SW 1271 (cell line): ENCODE measurements at regions not wholly inside any gene's neighbourhood (a gene's known extent, or its start where the extent isn't known, plus 50 kb on each side); places are given as distances from the start of the nearest gene placed in this dataset.
A peak's percentile ranks its signal among the peaks of the same experiment; 100 is the strongest.
"Not testable (repeated sequence)": the region's sequence is repeated elsewhere in the genome, so short reads cannot be mapped to it uniquely, and the experiment has no call there.

Experiments
- DNase-seq, 2 experiments: peaks; one replicate each; lab custom pipeline; 2025; lab: John Stamatoyannopoulos, UW

DNA sequence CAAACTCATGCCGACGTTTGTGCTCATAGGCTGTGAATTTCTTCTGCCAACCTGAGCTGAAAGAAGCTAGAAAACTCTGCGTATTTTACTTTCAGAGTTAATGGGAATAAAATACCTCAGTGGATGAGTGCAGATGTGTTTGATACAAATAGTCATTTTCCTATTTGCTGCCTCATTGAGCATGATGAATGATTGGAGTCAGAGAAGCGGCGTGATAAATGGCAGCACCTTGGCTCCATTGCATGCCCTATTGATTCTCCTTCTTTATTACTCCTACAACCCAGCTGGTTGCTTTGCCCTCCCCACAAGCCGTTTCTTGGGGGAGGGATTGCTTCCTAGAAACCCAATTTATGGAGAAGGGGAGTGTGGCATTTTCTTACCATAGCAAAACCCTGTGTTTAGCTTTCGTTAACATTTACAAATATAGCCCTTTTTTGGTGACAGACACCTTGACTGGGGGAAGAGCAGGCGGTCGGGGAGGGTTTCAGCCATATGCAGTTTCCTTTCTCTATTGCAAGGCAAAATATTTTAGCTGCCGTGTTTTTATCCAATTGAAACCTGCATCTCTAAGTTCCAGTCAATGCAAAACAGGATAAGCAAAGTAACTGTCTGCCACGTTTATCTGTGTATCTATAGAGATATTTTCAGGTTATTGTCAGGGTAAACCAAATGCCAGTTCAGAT, 93.1 kb upstream of the TBCA start:
- no peak for DNase-seq

DNA sequence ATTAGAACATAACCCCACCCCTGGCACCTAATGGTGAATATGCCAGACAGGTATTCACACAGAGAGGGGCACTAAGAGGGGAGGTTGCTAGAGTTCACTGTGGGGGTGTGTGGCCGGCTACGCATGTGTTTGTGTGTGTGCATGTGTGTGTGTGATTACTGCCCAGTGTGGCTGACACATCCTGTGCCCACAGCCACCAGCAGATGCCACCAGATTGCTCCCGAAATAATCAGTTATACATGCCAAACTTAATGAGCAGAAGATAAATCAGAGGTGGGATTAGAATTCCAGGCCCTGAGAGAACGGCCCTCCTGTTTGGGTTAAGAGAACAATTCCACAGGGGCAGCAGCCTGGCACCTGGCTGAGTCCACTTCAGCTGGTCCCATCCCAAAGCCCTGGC, 91.8 kb upstream of the TBCA start:
- DNase-seq: no peak

DNA sequence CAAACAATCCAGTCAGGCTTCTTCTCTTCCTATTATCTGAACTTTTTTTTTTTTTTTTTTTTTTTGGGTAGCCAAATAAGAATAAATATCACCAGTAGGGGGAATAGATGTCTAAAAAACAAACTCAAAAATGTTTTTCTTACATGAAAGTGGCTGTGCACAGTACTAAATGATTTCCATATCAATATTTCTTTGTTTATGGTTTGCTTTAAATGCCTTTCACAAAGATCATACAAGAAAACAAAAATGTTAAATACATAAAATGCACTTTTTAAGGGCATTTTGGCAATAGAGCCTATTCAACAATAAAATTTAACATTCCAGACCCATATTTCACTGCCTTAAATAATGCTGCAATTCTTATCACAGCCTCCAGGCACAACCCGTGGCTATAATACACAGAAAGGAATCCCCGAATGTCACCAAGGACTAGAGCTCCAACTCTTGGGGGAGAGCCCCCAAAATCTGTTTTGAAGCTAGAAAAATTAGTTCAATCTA, 91.1 kb upstream of the TBCA start:
- peak in 1 of 2 experiments; percentile 57 for DNase-seq

DNA sequence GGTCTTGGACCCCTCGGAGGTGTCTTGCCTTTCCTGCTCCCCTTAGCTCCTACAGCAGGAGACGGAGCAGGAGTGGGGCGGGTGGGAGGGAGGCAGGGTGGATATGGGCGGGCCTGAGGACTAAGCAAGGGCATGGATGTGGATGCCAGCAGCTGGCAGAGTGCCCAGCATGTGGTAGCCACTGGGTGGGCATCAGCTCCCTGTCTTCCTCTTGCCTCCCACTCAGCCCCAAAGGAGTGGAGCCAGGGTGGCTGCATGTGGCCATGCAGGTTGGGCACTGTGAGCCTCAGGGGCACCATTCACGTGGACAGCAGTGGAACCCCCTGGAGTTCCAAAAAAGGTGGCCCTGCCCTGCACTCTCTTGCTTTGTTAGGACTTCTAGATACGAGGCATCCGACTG, 90.1 kb upstream of the TBCA start:
- no peak for DNase-seq

- DNase-seq: no peak
Measured at GRCh38 chr5:77864997-77865396, 88.9 kb upstream of the TBCA start.

DNA sequence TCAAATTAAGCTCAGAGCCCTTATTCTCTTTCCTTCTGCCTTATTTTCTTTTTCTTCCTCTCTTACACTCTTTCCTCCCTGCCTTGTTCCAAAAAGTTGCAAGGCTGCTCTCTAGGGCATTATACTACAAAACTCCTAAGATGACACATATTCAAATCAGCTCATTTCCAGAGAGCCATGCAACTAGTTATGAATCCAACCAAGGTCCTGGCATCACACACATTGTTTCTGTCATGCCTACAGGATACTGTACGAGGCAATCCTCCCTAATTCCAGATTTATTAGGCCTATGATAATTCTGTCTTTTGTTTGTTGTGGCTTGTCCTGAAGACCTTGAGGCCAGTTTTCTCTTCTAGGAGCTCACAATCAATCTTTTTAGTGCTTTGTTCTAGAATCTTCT, 87.0 kb upstream of the TBCA start:
- no peak for DNase-seq

DNA sequence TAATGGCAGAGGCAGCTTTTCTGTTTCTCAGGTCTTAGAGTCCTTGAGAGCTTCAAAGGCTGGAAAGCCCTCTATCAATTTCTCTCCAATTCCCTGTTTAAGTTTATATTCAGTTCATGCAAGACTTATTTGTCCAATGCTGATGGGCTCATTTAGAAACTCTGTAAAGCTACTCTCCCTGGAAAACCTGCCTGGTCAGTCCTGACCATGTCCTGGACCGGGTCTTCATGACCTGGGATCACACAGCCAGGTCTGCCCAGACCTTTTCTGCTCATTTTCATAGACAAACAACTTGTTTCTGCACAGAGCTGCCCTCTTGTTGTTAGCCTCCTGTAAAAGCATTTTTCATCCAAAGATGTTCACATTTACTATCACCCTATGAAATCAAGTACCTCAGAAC, 85.4 kb upstream of the TBCA start:
- no peak for DNase-seq

DNA sequence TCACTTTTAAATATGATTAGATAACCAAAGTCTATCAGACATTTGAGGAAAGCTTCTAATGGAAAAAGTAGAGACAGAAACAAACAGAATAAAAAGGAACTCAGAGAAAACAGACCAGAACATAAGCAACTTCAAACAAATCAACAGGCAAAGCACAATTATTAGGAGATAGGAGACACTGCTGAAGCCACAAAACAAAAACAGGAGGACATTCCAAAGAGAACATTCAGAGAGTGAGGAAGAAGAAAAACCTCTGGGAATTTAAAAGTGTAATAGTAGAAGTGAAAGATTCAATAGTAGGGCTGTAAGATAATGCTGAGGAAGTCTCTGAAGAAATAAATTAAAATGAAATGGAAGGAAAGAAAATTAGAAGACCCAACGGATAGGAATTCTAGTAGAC, 83.2 kb upstream of the TBCA start:
- no peak for DNase-seq

- not testable (repeated sequence) for DNase-seq
Measured at GRCh38 chr5:77858678-77859077, 82.5 kb upstream of the TBCA start.

GRCh38 chr5:77855369-77855768, 79.2 kb upstream of the TBCA start:
- no peak for DNase-seq

DNA sequence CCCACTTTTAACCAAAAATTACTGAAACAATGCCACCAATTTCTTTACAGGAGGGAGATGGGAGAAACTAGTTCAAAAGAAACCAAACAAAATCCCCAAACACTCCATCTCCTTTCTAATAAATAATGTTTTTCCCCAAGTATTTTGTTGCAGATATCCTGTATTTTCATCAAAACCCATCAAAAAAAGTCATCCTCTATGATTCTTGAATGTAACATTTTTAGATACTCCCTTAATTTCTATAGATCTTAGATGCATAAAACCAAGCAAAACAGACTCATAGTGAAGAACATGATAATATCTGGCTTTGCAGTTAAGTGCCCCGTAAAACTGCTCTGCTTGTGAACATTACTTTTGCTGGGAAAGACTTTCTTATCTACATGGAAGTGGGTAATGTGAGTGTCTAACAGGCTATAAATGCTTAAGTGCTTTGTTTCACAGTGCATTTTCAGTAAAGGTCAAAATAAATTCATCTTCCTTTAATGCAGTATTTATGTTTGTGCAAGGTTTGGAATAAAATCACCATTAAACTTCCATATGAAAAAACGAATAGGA, 77.3 kb upstream of the TBCA start:
- DNase-seq: no peak

- DNase-seq: no peak
Measured at GRCh38 chr5:77852514-77853352, 76.6 kb upstream of the TBCA start.

GRCh38 chr5:77852068-77852513, 76.0 kb upstream of the TBCA start:
- DNase-seq: no peak

GRCh38 chr5:77851176-77852067, 75.3 kb upstream of the TBCA start:
- no peak for DNase-seq

GRCh38 chr5:77850536-77851175, 74.5 kb upstream of the TBCA start:
- DNase-seq: no peak

DNA sequence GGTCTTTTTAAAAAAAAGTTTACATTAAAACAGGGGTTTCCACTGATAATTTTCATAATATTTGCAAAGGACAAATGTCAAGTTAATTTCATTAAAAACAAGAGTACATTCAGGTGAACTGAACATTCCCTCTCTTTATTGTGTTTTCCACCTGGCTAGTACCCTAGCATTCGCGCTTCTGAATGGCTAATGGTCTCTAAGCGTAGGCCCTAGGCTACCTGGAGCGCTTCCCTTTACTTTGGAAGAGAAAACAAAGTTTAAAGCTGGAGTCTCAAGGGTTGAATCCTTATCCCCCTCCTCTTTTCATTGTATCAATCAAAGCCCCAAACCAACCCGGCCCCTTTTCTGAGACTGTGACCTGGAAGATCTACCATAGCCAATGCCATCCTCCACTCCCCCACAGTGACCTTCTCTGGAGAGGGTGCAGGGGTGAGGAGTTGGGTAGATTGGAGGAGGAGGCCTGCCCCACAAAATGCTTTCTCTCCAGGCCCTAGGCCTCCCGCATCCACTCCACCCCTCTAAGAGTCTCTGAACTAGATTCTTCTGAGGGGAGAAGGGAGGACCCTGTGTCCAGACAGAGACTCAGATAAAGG, 73.3 kb upstream of the TBCA start:
- DNase-seq: no peak

GRCh38 chr5:77847814-77848290, 71.7 kb upstream of the TBCA start:
- DNase-seq: no peak

GRCh38 chr5:77847129-77847460, 71.0 kb upstream of the TBCA start:
- DNase-seq: no peak

DNA sequence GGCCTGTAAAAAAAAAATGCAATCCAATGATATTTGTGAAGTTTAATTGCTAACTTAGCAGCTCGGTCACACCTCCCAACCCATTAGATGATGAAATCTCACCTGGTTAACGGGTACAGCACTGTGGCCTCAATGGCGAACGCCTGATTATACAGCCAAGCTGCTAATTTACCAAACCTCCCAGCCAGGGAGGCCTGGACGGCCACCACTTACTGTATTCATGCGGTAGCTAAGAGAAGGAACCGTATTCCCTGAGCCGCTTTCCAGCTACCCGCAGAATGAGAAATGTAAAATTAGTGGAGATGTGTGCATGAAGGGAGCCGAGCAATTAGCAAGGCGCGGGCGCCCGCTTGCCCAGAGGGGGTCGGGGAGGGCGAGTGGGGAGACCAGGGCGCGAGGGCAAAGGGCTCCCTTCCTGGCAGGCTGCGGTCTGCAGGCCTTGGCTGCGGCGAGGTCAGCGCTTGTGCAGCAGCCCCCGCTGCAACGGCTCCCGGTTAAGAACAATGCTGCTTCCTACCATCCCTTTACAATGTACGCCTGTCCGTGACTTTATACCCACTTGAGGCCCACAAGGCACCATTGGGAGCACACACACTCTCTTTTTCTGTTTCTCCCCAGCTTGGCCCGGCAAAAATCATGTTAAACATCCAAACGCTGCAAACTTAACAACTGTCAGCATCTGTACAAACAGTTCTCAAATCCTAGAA, 70.4 kb upstream of the TBCA start:
- no peak for DNase-seq

GRCh38 chr5:77845324-77845646, 69.1 kb upstream of the TBCA start:
- DNase-seq: no peak
